ENCODE measurements at regions not wholly inside any gene's neighbourhood (a gene's known extent, or its start where the extent isn't known, plus 50 kb on each side); places are given as distances from the start of the nearest gene placed in this dataset.

DNA sequence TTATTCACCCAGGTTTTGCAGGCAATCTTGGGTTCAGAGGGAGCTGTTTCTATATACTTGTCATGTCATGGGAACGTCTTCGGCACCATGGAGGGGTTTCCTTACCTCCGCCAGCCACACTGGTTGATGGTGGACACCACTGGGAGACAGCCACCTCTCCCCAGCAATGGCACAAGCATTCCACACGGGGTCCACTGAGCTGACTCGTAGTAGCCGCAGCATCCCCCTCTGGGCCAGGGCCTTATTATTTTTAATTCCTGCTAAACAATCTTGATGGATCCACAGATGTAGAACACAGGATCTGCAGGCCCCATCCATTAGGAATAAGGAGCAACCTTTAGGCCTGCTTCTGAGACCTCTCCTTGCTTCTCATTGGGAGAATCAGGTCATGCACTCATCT is 132.9 kb downstream of the DICER1 start:
- TF ChIP-seq BACH2 (CRISPR knock-in tag; IDR thresholded peaks at IDR 0.05; ENCODE audit: borderline replicate concordance) (no peak), PPARA (CRISPR knock-in tag; IDR thresholded peaks at IDR 0.05; ENCODE audit: borderline replicate concordance) (no peak), ESRRG (CRISPR knock-in tag; IDR thresholded peaks at IDR 0.05) (no peak), ARNTL (CRISPR knock-in tag; IDR thresholded peaks at IDR 0.05; ENCODE audit: borderline replicate concordance, low read depth) (no peak), CSDC2 (CRISPR knock-in tag; IDR thresholded peaks at IDR 0.05) (no peak), ZNF565 (CRISPR knock-in tag; conservative IDR thresholded peaks at IDR 0.05; ENCODE audit: low read depth) (no peak), ZFP30 (CRISPR knock-in tag; IDR thresholded peaks at IDR 0.05) (no peak), TOX (CRISPR knock-in tag; IDR thresholded peaks at IDR 0.05; ENCODE audit: borderline replicate concordance) (no peak), ZFP3 (CRISPR knock-in tag; IDR thresholded peaks at IDR 0.05) (no peak), ISL1 (CRISPR knock-in tag; IDR thresholded peaks at IDR 0.05) (no peak), SNAI2 (CRISPR knock-in tag; IDR thresholded peaks at IDR 0.05) (no peak), ZC3H10 (CRISPR knock-in tag; IDR thresholded peaks at IDR 0.05) (no peak), ZNF70 (CRISPR knock-in tag; IDR thresholded peaks at IDR 0.05) (no peak), ZNF8 (CRISPR knock-in tag; IDR thresholded peaks at IDR 0.05) (no peak), GLIS3 (CRISPR knock-in tag; IDR thresholded peaks at IDR 0.05) (no peak)
- TF ChIP-seq, protein P1, sequence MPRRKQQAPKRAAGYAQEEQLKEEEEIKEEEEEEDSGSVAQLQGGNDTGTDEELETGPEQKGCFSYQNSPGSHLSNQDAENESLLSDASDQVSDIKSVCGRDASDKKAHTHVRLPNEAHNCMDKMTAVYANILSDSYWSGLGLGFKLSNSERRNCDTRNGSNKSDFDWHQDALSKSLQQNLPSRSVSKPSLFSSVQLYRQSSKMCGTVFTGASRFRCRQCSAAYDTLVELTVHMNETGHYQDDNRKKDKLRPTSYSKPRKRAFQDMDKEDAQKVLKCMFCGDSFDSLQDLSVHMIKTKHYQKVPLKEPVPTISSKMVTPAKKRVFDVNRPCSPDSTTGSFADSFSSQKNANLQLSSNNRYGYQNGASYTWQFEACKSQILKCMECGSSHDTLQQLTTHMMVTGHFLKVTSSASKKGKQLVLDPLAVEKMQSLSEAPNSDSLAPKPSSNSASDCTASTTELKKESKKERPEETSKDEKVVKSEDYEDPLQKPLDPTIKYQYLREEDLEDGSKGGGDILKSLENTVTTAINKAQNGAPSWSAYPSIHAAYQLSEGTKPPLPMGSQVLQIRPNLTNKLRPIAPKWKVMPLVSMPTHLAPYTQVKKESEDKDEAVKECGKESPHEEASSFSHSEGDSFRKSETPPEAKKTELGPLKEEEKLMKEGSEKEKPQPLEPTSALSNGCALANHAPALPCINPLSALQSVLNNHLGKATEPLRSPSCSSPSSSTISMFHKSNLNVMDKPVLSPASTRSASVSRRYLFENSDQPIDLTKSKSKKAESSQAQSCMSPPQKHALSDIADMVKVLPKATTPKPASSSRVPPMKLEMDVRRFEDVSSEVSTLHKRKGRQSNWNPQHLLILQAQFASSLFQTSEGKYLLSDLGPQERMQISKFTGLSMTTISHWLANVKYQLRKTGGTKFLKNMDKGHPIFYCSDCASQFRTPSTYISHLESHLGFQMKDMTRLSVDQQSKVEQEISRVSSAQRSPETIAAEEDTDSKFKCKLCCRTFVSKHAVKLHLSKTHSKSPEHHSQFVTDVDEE (CRISPR knock-in tag; IDR thresholded peaks at IDR 0.05), result no peak
- TF ChIP-seq, protein P2, sequence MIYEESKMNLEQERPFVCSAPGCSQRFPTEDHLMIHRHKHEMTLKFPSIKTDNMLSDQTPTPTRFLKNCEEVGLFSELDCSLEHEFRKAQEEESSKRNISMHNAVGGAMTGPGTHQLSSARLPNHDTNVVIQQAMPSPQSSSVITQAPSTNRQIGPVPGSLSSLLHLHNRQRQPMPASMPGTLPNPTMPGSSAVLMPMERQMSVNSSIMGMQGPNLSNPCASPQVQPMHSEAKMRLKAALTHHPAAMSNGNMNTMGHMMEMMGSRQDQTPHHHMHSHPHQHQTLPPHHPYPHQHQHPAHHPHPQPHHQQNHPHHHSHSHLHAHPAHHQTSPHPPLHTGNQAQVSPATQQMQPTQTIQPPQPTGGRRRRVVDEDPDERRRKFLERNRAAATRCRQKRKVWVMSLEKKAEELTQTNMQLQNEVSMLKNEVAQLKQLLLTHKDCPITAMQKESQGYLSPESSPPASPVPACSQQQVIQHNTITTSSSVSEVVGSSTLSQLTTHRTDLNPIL (CRISPR knock-in tag; IDR thresholded peaks at IDR 0.05; ENCODE audit: low read depth), result no peak
- TF ChIP-seq, protein P3, sequence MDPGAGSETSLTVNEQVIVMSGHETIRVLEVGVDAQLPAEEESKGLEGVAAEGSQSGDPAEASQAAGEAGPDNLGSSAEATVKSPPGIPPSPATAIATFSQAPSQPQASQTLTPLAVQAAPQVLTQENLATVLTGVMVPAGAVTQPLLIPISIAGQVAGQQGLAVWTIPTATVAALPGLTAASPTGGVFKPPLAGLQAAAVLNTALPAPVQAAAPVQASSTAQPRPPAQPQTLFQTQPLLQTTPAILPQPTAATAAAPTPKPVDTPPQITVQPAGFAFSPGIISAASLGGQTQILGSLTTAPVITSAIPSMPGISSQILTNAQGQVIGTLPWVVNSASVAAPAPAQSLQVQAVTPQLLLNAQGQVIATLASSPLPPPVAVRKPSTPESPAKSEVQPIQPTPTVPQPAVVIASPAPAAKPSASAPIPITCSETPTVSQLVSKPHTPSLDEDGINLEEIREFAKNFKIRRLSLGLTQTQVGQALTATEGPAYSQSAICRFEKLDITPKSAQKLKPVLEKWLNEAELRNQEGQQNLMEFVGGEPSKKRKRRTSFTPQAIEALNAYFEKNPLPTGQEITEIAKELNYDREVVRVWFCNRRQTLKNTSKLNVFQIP (CRISPR knock-in tag; IDR thresholded peaks at IDR 0.05; ENCODE audit: borderline replicate concordance, low read depth), result no peak
- TF ChIP-seq, protein P4, sequence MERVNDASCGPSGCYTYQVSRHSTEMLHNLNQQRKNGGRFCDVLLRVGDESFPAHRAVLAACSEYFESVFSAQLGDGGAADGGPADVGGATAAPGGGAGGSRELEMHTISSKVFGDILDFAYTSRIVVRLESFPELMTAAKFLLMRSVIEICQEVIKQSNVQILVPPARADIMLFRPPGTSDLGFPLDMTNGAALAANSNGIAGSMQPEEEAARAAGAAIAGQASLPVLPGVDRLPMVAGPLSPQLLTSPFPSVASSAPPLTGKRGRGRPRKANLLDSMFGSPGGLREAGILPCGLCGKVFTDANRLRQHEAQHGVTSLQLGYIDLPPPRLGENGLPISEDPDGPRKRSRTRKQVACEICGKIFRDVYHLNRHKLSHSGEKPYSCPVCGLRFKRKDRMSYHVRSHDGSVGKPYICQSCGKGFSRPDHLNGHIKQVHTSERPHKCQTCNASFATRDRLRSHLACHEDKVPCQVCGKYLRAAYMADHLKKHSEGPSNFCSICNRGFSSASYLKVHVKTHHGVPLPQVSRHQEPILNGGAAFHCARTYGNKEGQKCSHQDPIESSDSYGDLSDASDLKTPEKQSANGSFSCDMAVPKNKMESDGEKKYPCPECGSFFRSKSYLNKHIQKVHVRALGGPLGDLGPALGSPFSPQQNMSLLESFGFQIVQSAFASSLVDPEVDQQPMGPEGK (CRISPR knock-in tag; IDR thresholded peaks at IDR 0.05; ENCODE audit: borderline replicate concordance), result no peak
- TF ChIP-seq, protein P5, sequence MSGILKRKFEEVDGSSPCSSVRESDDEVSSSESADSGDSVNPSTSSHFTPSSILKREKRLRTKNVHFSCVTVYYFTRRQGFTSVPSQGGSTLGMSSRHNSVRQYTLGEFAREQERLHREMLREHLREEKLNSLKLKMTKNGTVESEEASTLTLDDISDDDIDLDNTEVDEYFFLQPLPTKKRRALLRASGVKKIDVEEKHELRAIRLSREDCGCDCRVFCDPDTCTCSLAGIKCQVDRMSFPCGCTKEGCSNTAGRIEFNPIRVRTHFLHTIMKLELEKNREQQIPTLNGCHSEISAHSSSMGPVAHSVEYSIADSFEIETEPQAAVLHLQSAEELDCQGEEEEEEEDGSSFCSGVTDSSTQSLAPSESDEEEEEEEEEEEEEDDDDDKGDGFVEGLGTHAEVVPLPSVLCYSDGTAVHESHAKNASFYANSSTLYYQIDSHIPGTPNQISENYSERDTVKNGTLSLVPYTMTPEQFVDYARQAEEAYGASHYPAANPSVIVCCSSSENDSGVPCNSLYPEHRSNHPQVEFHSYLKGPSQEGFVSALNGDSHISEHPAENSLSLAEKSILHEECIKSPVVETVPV (CRISPR knock-in tag; IDR thresholded peaks at IDR 0.05), result no peak

DNA sequence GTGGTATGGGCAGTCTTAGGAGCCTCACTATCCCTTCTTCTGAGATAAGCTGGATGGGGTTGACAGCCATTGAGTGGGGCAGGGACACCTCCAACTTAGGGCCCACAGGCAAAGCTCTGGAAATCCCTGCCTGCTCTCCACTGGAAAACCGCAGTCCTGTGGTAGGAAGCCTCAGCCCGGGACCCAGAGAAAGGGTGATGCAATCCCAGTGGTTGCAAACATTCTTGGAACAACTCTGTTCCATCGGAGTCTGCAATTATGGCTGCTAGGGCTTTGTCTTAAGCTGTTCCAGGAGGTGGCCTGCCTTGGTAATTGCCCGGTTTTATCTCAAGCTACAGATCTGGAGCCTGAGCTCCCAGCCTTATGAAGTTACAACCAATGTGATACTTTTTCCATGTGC is 133.4 kb downstream of the DICER1 start:
- no peak for TF ChIP-seq CSDC2 (CRISPR knock-in tag; IDR thresholded peaks at IDR 0.05)
- no peak for TF ChIP-seq PPARA (CRISPR knock-in tag; IDR thresholded peaks at IDR 0.05; ENCODE audit: borderline replicate concordance)
- TF ChIP-seq GLIS3 (CRISPR knock-in tag; IDR thresholded peaks at IDR 0.05), result no peak
- TF ChIP-seq, protein P2 (CRISPR knock-in tag; IDR thresholded peaks at IDR 0.05; ENCODE audit: low read depth), result no peak
- TF ChIP-seq, protein P3 (CRISPR knock-in tag; IDR thresholded peaks at IDR 0.05; ENCODE audit: borderline replicate concordance, low read depth), result no peak
- TF ChIP-seq, protein P5 (CRISPR knock-in tag; IDR thresholded peaks at IDR 0.05), result no peak
- TF ChIP-seq ZFP30 (CRISPR knock-in tag; IDR thresholded peaks at IDR 0.05), result no peak
- TF ChIP-seq TOX (CRISPR knock-in tag; IDR thresholded peaks at IDR 0.05; ENCODE audit: borderline replicate concordance), result no peak
- TF ChIP-seq, protein P1 (CRISPR knock-in tag; IDR thresholded peaks at IDR 0.05), result no peak
- TF ChIP-seq ISL1 (CRISPR knock-in tag; IDR thresholded peaks at IDR 0.05), result no peak
- TF ChIP-seq OSR1 (CRISPR knock-in tag; IDR thresholded peaks at IDR 0.05), result no peak
- no peak for TF ChIP-seq ZNF565 (CRISPR knock-in tag; conservative IDR thresholded peaks at IDR 0.05; ENCODE audit: low read depth)
- no peak for TF ChIP-seq ZNF8 (CRISPR knock-in tag; IDR thresholded peaks at IDR 0.05)
- no peak for TF ChIP-seq ARNTL (CRISPR knock-in tag; IDR thresholded peaks at IDR 0.05; ENCODE audit: borderline replicate concordance, low read depth)
- no peak for TF ChIP-seq ZC3H10 (CRISPR knock-in tag; IDR thresholded peaks at IDR 0.05)
- TF ChIP-seq BACH2 (CRISPR knock-in tag; IDR thresholded peaks at IDR 0.05; ENCODE audit: borderline replicate concordance), result no peak

More for the DNA sequence above, 132.9 kb downstream of the DICER1 start:
- no peak for ATAC-seq

More for the DNA sequence above, 133.4 kb downstream of the DICER1 start:
- no peak for ATAC-seq
